ENCODE measurements at regions not wholly inside any gene's neighbourhood (a gene's known extent, or its start where the extent isn't known, plus 50 kb on each side); places are given as distances from the start of the nearest gene placed in this dataset.

DNA sequence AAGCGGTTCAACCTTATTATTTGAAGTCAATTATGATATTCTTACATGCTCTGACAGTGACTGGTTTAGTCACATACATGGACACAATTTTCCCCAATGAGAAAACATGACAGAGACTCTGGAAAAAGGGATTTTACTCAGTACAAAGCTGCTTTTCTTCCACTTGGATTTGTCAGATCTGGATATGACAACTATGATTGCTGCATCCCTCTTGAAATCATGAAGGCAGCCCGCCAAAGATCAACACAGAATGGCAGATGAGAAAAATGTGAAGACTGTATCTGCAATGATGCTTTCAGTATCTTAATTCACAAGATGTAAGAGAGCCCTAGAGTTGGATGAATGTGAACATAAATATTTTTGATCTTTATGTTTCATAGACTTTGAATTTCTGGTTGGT, 439.6 kb downstream of the CDH8 start:
- no peak for DNase-seq

DNA sequence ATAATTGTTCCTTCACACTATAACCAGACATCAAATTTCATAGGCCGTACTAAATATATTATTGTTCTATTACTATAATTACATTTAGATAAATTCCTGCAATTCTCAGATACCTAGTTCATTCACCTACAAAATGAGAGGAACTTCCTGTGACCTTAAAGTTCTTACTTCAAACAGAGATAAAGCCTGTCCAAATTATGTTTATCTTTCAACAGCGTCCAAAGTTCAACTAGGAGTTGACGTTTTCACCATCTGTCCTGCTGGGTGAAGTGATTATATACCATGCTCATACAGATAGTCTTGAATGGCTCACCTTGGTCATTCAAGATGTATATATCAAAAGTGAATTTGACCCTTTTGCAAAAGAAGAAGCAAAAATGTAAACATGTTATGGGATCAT, 440.6 kb downstream of the CDH8 start:
- DNase-seq: no peak

DNA sequence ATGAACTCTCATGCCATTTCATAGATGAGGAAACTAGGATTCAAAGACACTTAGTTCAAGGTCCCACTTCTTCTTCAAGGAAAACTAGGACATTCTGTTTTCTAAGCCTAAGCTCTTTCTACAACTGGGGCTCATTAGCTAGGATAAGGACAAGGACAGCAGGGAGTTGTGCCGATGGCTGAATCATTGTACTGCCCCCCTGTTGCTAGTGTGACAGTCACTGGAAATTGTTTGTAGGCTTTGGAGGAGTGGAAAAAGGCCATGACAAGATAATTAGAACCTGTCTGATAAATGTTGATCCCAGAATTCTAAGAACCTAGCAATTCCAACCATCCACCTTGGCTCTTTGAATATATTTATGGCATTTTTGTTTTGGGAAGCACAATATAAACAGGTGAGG, 445.7 kb downstream of the CDH8 start:
- DNase-seq: no peak

DNA sequence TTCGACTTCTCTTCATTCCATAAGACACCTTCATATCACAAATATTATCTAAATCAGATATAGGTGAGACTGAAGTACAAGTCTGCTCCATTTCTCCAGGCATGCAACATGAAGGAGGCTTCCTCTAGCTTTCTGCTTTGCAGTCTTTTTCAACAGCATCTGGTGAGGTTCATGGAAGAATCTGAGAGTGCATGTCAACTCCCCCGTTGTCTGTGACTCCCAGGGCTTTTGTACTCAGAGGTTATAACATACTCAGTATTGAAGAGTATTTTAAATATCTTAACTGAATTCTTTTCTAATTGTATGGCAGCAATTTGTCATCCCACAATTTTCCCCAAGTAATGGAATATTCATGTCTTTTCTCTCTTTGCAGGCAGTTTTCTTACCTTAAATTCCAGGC, 448.7 kb downstream of the CDH8 start:
- DNase-seq: no peak

DNA sequence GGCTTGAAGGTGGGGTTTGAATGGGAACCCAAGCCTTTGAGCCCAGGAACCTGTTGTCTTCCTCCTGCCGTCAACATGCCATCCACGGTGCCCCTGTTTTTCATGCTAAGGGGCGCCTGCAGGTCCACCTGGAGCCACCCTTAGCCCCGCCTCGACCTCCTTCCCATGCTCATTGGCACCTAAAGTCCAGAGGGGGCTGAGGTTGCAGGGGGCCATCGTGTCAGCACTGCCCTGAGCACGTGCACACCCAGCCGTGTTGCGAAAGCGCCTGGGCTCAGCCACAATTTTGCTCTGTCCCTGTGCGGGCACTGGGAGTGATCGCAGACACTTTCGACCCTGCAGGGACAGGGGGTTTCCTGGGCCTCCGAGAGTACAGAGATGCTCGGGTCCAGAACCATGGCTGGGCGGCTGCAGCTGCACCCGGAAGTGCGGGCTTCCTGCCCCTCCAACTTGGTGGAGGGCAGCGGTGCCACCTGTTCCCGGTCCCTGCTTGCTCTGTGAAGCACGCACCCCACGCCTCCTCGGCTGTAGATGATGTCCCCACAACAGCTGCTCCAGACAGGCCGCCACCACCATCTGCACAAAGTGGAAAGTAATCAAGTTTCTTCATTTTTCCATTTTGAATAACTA, 454.7 kb downstream of the CDH8 start:
- no peak for DNase-seq

DNA sequence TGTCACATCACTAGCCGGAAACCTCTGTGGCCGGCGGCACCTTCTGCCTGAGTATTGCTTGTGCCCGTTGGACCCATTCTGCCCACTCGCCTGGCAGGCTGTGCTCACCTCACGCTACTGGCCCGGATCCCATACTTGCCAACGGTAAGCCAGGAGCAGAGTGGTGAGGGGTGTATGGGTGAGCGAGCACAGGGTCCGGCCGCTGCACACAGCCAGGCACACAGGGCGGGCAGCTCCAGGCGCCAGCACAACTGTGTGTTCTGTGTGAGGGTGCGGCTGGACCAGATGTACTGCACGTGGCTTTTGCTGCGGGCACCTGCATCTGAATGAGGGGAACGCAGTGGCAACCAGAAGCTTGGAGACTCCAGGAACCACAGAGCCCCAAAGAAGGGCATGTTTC, 455.7 kb downstream of the CDH8 start:
- DNase-seq: no peak

DNA sequence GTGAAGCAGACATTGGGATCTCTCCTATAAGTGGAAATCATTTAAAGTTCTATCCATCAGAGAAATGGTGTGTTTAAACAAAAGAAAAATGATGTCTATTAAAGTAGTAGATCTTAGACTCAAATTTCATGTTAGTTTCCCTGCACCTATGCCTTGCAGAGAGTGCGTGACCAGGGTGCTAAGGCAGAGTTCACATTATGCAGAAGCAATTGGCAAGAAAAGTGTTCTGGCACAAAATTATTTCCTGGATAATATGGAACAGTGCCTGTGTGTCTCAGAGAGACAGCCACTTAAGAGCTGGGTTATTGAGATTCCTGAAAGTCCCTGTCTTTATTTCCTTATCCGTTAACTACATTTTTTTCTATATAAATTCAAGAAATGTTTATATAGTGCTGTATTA, 457.0 kb downstream of the CDH8 start:
- DNase-seq: no peak

DNA sequence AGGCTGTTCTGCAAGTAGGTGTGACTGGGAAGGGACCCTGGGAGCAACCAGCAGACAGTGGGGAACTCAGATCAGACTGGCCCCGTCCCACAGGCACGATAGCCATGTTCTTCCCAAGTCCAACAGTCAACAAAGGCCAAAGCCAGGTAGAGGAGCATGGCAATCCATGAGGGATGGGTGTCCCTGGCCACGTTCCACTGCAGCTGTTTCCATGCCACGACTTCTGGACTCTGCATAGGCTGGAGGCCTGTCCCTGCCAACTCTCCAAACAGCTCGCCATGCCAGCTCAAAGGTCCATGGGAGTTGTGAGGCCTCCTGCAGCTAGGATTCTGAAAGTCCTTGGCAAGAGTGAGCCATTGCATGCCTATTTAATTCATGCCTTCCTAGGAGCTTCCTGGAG, 459.8 kb downstream of the CDH8 start:
- DNase-seq: no peak

DNA sequence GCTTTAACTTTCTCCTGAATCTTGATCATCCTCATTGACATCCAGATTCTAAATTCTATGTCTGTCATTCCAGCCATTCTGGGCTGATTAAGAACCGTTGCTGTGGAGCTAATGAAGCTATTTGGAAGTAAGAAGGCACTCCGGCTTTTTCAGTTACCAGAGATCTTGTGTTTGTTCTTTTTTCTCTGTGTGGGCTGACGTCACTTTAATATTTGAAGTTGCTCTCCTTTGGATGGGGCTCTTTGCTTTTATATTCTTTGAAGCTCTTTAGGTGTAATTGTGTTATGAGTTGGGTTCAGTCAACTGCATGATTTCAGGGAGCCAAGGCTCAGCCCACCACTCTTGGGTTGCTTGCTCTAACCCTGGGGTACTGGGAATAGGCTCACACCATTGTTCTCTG, 460.6 kb downstream of the CDH8 start:
- no peak for DNase-seq

DNA sequence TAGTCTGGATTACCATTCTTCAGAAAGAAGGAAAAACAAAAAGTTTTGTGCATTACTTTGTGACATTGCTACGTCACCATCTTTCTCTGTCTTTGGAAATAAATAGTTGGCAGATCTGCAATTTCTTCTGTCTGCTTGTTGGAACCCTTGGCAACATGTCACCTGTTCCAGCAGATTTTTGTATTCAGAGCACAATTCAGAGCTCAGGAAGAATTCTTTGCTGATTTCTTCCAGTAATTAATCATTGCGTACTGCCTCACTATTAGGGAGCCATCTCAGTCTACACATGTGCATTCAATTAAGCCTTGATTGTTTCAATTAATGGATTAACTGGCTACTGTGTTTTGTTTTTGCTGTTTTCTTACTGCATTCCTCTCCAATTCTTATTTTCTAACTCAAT, 467.2 kb downstream of the CDH8 start:
- no peak for DNase-seq

DNA sequence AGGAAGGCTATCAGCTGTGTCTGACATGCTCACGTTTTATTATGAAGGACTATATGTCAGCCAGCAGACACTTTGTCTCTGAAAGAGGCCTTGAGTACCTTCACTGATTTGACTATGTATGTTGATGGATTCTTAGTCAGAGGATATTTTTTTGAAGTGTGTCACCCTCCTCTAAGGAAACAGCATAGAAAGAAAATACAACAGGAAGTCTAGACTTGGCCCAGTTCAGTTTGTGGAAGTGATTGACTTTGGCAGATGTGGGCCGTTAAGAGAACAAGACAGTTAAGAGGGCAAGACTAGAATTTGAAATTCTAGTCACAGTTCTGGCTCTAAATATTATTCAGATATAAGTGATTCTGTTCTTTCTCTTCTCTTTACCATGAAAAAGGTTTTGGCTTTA, 471.5 kb downstream of the CDH8 start:
- DNase-seq: no peak

DNA sequence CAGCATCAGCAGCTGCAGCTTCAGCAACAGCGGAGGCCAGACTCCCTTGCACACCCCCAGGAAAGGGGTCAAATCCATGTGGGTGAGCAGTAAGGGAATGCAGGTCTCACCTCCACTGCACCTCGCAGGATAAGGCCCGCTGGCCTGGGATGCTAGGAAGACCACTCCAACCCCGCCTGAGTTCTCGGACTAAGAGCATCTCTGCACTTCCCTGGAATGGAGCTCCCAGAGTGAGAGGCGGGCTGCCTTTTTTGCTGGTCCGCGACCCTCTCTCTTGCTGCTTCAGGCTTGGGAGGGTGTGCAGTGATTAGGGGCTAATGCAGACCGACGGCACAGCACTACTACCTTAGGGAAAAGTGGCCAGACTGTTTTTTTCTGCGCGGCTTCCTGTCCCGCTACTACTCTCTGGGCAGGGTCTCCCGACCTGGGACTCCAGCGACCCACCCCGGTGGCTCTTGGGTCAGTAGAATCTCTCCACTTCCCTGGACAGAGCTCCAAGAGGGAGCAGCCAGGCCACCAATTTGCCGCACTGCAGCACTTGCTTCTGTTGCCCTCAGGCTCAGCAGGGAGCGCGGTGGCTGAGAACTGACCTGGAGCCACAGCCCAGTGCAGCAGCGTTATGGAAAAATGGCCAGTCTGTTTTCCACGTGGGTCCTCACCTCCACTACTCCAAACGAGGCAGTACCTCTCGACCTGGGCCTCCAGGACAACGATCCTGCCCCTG, 480.4 kb downstream of the CDH8 start:
- DNase-seq: no peak

DNA sequence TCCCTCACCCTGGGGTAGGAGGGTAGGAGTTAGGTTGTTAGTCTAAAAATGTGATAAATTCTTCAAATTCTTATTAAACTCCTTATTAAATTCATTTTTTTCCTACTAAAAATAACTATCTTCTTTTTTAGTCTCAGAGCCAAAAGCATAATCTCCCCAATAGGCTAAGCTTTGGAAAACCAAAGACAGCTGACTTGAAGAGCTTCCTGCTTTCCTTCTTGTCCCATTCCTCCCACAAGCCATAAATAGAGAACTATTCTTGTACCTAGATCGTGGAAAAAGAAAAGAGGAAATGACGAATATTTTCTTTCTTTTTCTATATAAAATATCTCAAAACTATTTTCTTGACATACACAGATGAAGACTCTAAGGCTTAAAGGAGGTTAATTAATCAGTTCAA, 486.9 kb downstream of the CDH8 start:
- DNase-seq: no peak

DNA sequence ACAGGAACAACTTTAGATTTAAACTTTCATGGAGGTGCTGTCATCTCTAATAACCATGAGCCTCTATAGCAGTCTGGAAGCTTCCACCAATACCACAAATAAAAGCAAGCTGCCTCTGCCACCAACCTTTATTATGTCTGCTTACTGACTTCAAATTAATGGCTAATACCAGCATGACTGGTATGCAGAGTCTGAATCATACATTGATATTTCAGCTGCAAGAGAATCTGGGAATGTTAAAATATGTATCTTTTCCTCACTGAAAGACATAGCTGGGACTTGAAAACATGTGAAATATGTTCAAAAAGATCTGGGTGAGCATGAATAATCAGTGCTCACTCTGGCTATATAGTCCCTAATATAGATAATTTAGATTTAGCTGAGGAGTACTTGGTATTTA, 488.6 kb downstream of the CDH8 start:
- no peak for DNase-seq

DNA sequence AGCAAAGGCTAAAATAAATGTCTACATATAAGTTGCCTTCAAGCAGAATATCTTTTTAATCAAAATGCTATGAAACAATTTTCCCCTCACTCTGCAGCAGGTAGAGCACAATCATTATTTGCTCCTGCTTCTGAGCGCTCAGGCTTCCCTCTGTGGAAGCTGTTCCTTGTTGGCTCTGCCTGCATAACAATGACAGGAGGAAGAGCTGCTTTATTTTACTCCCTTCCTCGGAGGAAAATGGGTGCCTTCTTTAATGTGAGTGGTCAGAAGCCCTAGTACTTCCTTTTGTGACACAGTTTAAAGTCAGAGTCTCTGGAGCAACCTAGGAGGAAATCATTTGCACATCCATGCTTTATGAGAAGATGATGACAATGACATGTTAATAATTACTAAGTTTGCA, 492.1 kb downstream of the CDH8 start:
- DNase-seq: no peak

DNA sequence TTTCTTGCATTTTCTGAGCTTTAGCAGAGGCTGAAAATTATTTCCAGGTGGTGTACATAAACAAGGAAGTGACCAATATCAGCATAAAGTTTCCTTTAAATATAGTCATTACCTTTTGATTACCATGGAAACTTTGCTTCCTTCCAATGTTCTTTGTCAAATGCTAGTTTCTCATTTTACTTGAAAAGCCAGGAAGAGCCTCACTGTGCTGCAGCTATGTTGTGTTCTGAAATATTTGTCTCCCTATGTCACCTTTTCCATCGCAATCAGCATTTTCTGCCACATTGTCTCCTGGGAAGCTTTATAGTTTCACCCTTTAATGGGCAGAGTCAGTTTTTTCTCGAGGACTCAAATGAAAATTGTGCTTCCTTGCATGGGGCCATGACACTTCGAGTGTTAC, 496.0 kb downstream of the CDH8 start:
- no peak for DNase-seq

DNA sequence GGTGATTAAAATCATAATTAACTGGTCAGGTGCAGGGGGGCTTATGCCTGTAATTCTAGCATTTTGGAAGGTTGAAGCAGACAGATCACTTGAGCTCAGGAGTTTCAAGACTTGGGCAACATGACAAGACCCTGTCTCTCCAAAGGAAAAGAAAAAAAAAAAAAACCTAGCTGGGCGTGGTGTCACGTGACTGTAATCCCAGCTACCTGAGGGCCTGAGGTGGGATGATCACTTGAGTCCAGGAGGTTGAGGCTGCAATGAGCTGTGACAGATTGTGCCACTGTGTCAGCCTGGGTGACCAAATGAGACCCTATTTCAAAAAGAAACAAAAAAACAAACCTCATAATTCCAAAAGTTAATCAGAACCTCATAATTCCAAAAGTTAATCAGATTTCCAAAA, 505.5 kb downstream of the CDH8 start:
- no peak for DNase-seq

DNA sequence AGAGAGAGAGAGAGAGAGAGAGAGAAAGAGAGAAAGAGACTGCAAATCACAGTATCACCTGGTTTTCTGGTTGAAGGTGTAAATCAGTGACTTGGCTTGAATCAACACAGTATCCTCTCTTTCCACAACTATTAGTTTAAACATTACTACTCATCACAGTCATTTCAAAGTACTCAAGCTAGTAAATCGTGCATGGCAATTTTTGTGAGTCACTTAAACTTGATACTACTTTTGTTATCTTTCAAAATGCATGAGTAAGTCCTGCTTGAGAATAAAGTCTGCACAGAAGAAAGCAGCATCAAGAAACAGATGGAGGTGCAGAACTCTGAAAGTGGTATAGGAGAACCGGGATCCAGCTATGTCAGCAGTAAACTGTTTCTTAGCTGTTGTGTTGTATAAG, 535.4 kb downstream of the CDH8 start:
- no peak for DNase-seq

DNA sequence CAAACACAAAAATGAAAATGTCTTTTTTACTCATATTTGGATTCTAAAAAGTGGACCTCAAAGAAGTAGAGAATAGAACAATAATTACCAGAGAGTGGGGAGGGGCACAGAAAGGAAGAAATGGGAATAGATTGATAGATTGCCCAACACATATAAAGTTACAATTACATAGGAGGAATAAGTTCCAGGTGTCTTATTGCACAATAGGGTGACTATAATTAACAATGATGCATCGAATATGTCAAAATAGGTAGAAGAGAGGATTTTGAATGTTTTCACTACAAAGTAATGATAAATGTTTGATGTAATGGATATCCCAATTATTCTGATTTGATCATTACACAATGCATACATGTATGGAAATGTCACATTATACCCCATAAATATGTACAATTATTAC, 556.0 kb downstream of the CDH8 start:
- no peak for DNase-seq

DNA sequence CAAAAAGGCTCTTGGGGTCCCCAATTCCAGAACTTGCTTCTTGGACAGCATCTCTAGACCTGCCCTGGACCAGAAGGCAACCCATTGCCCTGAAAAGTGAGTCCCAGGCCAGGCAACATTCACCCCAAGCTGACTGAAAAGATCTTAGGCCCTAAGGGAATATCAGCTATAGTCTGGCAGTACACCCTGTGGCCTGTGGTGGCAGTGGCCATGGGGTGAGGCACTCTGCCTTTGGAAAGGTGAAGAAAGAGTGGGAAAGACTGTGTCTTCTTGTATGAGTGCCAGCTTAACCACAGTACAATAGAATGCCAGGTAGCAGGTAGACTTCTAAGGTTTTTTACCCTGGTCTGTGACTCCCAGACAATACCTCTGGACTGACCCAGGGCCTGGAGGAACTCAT, 564.5 kb downstream of the CDH8 start:
- no peak for DNase-seq

DNA sequence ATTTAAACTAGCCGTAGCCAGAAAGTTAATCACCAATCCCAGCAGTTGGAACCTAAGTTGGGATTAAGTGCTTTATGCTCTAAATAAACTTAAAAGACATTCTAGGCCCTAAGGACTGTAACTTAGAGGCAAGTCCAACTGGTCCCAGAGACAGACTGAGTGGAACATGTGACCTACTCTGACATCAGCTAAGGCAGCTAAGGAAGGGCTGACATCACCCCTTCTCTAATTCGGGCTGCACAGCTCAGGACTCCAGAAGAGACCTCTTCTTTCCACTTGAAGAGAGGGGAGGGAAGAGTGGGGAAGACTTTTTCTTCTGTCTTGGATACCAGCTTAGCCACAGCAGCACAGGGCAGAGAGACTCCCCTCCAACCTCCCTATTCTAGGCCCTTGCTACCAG, 565.2 kb downstream of the CDH8 start:
- DNase-seq: no peak

DNA sequence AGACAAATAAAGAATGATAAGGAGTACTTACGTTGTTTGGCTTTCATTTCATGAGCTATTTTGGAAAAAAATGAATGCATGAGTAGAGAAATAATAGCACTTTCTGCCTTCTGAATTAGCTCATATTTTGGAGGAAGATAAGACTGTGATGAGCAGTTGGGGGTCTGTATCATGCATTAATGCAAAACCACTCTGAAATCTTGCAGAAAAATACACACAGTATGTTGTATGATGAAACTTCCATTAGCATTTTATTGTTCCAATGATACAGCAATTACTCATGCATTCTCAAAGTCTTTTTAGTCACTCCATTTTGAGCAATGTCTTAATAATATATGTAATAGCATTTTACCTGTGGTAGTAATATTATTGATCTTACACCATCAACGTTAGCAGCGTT, 571.0 kb downstream of the CDH8 start:
- no peak for DNase-seq

DNA sequence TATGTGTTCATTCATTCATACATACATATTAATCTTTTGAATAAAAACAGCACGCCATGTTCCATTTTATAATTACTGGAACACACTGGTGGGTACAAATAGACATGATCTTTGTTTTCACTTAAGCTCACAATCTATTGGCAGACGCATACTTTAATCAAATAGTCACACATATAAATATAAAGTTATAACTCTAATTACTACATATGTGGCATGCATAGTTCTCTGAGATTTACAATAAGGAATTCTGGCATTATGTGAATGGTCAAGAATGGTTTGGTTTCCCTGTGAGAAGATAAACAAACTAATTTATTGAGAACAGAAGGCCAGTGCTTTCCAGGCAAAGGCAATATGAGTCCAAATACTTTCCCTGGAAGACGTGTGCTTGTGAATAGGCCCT, 576.2 kb downstream of the CDH8 start:
- DNase-seq: no peak

DNA sequence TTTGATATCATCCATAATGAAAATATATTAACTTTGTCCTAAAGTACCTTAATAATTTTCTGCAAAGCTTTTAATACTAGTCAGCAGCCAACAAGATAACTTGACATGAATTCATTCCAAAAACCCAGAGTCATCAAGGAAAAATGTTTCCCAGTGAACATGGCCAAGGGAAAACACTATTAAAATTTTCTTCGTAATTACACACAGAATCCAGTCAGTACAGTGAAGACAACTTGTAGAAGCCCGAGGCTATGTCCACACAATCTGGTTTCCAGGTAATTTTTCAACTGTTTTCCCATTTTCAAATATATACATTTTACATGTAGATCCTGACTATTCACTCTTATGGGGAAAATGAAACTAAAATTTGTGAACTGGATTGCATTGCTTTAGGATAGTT, 600.9 kb downstream of the CDH8 start:
- DNase-seq: no peak

DNA sequence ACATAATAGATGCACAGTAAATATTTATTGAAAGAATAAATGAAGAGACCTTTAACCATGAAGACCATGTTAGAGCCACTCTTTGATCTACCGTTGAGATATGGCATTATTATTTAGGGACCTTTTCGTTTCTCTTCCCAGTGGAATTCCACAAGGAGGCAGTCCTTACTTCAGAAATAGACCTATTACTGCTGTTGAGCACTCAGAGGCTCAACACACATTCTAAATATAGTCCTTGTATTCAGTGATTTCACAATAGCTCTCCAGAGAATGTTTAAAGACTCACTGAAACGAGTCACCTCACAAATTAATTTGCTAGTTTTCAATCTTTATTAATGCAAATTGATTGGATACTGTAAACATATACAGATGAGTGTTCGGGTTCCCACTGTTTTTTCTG, 603.8 kb downstream of the CDH8 start:
- DNase-seq: no peak
